H9 (cell line): ENCODE measurements at regions not wholly inside any gene's neighbourhood (a gene's known extent, or its start where the extent isn't known, plus 50 kb on each side); places are given as distances from the start of the nearest gene placed in this dataset.

Experiments
- DNase-seq: peaks from one replicate; pipeline ENCODE4 v3.0.0-alpha.2; 2017
- H2AFZ ChIP-seq: one replicate; pipeline ENCODE4 v1.6.1; 2013; ENCODE audit warnings: mild to moderate bottlenecking, low read length, control low read depth, moderate library complexity
- H2AK5ac ChIP-seq: 2 replicates; pipeline ENCODE4 v1.6.1; 2013; ENCODE audit warnings: low read length, control low read depth, mixed read lengths; ENCODE audit not compliant: insufficient read length
- H2BK120ac ChIP-seq: one replicate; pipeline ENCODE4 v1.6.1; 2013; ENCODE audit warnings: low read depth, mild to moderate bottlenecking, low read length, control low read depth, inconsistent platforms; ENCODE audit not compliant: poor library complexity, severe bottlenecking
- H2BK12ac ChIP-seq: 2 replicates; pipeline ENCODE4 v1.6.1; 2013; ENCODE audit warnings: low read length, control low read depth, mixed read lengths, low read depth; ENCODE audit not compliant: insufficient read length
- H2BK15ac ChIP-seq: 2 replicates; pipeline ENCODE4 v1.6.1; 2013; ENCODE audit warnings: low read depth, low read length, control low read depth
- H2BK20ac ChIP-seq: one replicate; pipeline ENCODE4 v1.6.1; 2013; ENCODE audit warnings: low read depth, mild to moderate bottlenecking, low read length, control low read depth, inconsistent platforms; ENCODE audit not compliant: poor library complexity, severe bottlenecking
- H2BK5ac ChIP-seq: 2 replicates; pipeline ENCODE4 v1.6.1; 2013; ENCODE audit warnings: low read length, control low read depth, mixed read lengths; ENCODE audit not compliant: insufficient read length
- H3K14ac ChIP-seq: 2 replicates; pipeline ENCODE4 v1.6.1; 2013; ENCODE audit warnings: low read length, control low read depth; ENCODE audit not compliant: insufficient read depth
- H3K18ac ChIP-seq: 2 replicates; pipeline ENCODE4 v1.6.1; 2013; ENCODE audit warnings: low read depth, mild to moderate bottlenecking, mixed read lengths, low read length, control low read depth; ENCODE audit not compliant: insufficient read length
- H3K23ac ChIP-seq: 2 replicates; pipeline ENCODE4 v1.6.1; 2013; ENCODE audit warnings: low read length, control low read depth, mixed read lengths, low read depth; ENCODE audit not compliant: insufficient read length
- H3K23me2 ChIP-seq: 2 replicates; pipeline ENCODE4 v1.6.1; 2013; ENCODE audit warnings: low read depth, mild to moderate bottlenecking, mixed read lengths, low read length, control low read depth; ENCODE audit not compliant: insufficient read length, poor library complexity, severe bottlenecking
- H3K27ac ChIP-seq: 2 replicates; pipeline ENCODE4 v1.5.1; 2013; ENCODE audit warnings: low read length, control low read depth, mixed read lengths, low read depth; ENCODE audit not compliant: insufficient read length
- H3K27me3 ChIP-seq: 2 replicates; pipeline ENCODE4 v1.6.1; 2013; ENCODE audit warnings: low read length, control low read depth, inconsistent platforms; ENCODE audit not compliant: insufficient read depth
- H3K4ac ChIP-seq: 2 replicates; pipeline ENCODE4 v1.6.1; 2013; ENCODE audit warnings: low read depth, mild to moderate bottlenecking, control low read depth, inconsistent platforms, low read length, moderate library complexity
- H3K4me1 ChIP-seq: 2 replicates; pipeline ENCODE4 v1.6.1; 2013; ENCODE audit warnings: low read length, control low read depth, inconsistent platforms; ENCODE audit not compliant: insufficient read depth
- H3K4me2 ChIP-seq: 2 replicates; pipeline ENCODE4 v1.6.1; 2013; ENCODE audit warnings: low read length, control low read depth, mixed read lengths; ENCODE audit not compliant: insufficient read length, insufficient read depth
- H3K56ac ChIP-seq: 2 replicates; pipeline ENCODE4 v1.6.1; 2013; ENCODE audit warnings: low read depth, mild to moderate bottlenecking, mixed read lengths, low read length, control low read depth; ENCODE audit not compliant: insufficient read length
- H3K79me1 ChIP-seq: 2 replicates; pipeline ENCODE4 v1.6.1; 2013; ENCODE audit warnings: low read depth, mild to moderate bottlenecking, moderate library complexity, low read length, control low read depth, inconsistent platforms; ENCODE audit not compliant: insufficient read depth, poor library complexity, severe bottlenecking
- H3K79me2 ChIP-seq: 2 replicates; pipeline ENCODE4 v1.6.1; 2013; ENCODE audit warnings: low read length, control low read depth, inconsistent platforms; ENCODE audit not compliant: insufficient read depth
- H3K9ac ChIP-seq: 2 replicates; pipeline ENCODE4 v1.6.1; 2013; ENCODE audit warnings: low read length, control low read depth, mixed read lengths; ENCODE audit not compliant: insufficient read length; ENCODE audit errors: extremely low read depth
- H3K9me3 ChIP-seq: one replicate; pipeline ENCODE4 v1.6.1; 2013; ENCODE audit warnings: low read depth, low read length, inconsistent platforms; ENCODE audit not compliant: control insufficient read depth
- H3T11ph ChIP-seq: one replicate; pipeline ENCODE4 v1.6.1; 2013; ENCODE audit warnings: mild to moderate bottlenecking, low read length, control low read depth, inconsistent platforms
- H4K20me1 ChIP-seq: one replicate; pipeline ENCODE4 v1.6.1; 2013; ENCODE audit not compliant: control insufficient read depth, insufficient read length, insufficient read depth
- H4K5ac ChIP-seq: 2 replicates; pipeline ENCODE4 v1.6.1; 2013; ENCODE audit warnings: low read depth, mild to moderate bottlenecking, mixed read lengths, low read length, control low read depth; ENCODE audit not compliant: insufficient read length
- H4K8ac ChIP-seq: replicated peaks from 2 replicates; pipeline ENCODE4 v1.6.1; 2013; ENCODE audit warnings: low read length, control low read depth, mixed read lengths, low read depth; ENCODE audit not compliant: insufficient read length
- H4K91ac ChIP-seq: 2 replicates; pipeline ENCODE4 v1.6.1; 2013; ENCODE audit warnings: low read depth, mild to moderate bottlenecking, moderate library complexity, mixed read lengths, low read length, control low read depth; ENCODE audit not compliant: insufficient read length
- H3K27ac Mint-ChIP-seq, 3 experiments: 2 replicates in 2 of 3; 3 replicates in 1 of 3; pipeline ENCODE4 v1.8.0; 2020 to 2021; ENCODE audit warnings: mixed read lengths in 3 of 3, mild to moderate bottlenecking in 1 of 3, moderate library complexity in 1 of 3
- H3K27me3 Mint-ChIP-seq: 2 replicates; pipeline ENCODE4 v1.8.0; 2021; ENCODE audit warnings: low read depth, mild to moderate bottlenecking, moderate library complexity, mixed read lengths
- H3K36me3 Mint-ChIP-seq, 3 experiments: 2 replicates in 2 of 3; 3 replicates in 1 of 3; pipeline ENCODE4 v1.8.0; 2020 to 2021; ENCODE audit warnings: low read depth in 3 of 3, mixed read lengths in 3 of 3; ENCODE audit not compliant: insufficient read depth in 1 of 3
- H3K4me1 Mint-ChIP-seq, 2 experiments: 2 replicates each; pipeline ENCODE4 v1.8.0; 2020; ENCODE audit warnings: mixed read lengths in 2 of 2
- H3K4me3 Mint-ChIP-seq, 2 experiments: 2 replicates in 1 of 2; 3 replicates in 1 of 2; pipeline ENCODE4 v1.8.0; 2020 to 2021; ENCODE audit warnings: mild to moderate bottlenecking in 2 of 2, mixed read lengths in 2 of 2, moderate library complexity in 1 of 2
- H3K9me3 Mint-ChIP-seq, 2 experiments: 2 replicates in 1 of 2; 3 replicates in 1 of 2; pipeline ENCODE4 v1.8.0; 2020; ENCODE audit warnings: mild to moderate bottlenecking in 2 of 2, mixed read lengths in 2 of 2, moderate library complexity in 1 of 2
- WGBS: extraction: QIAGEN DNeasy Blood & Tissue Kit; methylation state at CpG from one replicate; pipeline ENCODE4 v1.1.7; 2013; ENCODE audit warnings: missing lambda C conversion rate, low lambda C conversion rate, mixed read lengths; ENCODE audit not compliant: insufficient read length; ENCODE audit errors: extremely low coverage; 5-methylcytosine and 5-hydroxymethylcytosine counted together
- TF ChIP-seq, protein P1 (sequence below): fragments of 200-600 bp; sonication (generic); conservative IDR thresholded peaks from 3 replicates; pipeline ENCODE4 v1.8.0; 2021; ENCODE audit warnings: antibody characterized with exemption, mild to moderate bottlenecking

DNA sequence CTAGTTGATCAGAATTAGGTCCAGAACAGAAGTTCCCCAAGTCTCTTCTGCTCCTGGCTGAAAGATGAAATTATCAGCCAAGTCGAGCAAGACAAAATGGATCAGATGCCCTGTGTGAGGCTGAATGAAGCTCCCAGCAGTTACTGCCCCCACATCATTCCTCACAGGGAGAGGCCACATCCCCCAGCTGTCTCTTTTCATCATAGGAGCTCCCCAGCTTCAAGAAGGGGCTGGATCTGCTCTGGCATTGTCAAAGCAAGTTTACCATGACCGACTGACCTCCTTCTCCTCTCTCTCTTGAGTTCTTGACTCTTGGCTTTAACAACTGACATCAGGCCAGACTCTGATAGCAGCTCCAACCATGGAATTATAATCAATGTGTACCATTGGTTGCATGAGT lies 133.3 kb upstream of the RAD23B start:
- Mint-ChIP-seq H3K27me3 (no peaks in the 10 kb centered on the region), H3K36me3 (peaks cover 0 to 4% (median 0%) of the 10 kb centered on the region in 3 experiments; a peak in 2 of 7 replicates), H3K4me3 (no peak overlapping the region), H3K27ac (no peak overlapping the region), H3K4me1 (peaks cover 10% of the 10 kb centered on the region in 2 experiments), H3K9me3 (peaks cover 3% of the 10 kb centered on the region in 2 experiments; a peak in 3 of 5 replicates)
- Histone ChIP-seq H3K4ac (no peak overlapping the region), H4K20me1 (no peaks in the 10 kb centered on the region), H2BK5ac (no peak overlapping the region), H3K9me3 (no peaks in the 10 kb centered on the region), H3K4me1 (no peaks in the 10 kb centered on the region), H3K9ac (no peak overlapping the region), H3K56ac (no peak overlapping the region), H3K23ac (no peak overlapping the region), H3K27me3 (no peaks in the 10 kb centered on the region), H3K27ac (no peak overlapping the region), H2BK20ac (no peak overlapping the region), H2BK120ac (no peak overlapping the region), H3K79me2 (no peaks in the 10 kb centered on the region), H4K91ac (no peak overlapping the region), H3K79me1 (no peaks in the 10 kb centered on the region), H3K23me2 (no peaks in the 10 kb centered on the region), H4K8ac (no peak overlapping the region), H4K5ac (no peak overlapping the region), H2BK15ac (no peak overlapping the region), H3K4me2 (no peak overlapping the region), H3K14ac (no peak overlapping the region), H2AK5ac (no peak overlapping the region), H2BK12ac (no peak overlapping the region), H3K18ac (no peak overlapping the region), H2AFZ (no peak overlapping the region), H3T11ph (no peak overlapping the region)
- no peak for DNase-seq
- TF ChIP-seq, protein P1, sequence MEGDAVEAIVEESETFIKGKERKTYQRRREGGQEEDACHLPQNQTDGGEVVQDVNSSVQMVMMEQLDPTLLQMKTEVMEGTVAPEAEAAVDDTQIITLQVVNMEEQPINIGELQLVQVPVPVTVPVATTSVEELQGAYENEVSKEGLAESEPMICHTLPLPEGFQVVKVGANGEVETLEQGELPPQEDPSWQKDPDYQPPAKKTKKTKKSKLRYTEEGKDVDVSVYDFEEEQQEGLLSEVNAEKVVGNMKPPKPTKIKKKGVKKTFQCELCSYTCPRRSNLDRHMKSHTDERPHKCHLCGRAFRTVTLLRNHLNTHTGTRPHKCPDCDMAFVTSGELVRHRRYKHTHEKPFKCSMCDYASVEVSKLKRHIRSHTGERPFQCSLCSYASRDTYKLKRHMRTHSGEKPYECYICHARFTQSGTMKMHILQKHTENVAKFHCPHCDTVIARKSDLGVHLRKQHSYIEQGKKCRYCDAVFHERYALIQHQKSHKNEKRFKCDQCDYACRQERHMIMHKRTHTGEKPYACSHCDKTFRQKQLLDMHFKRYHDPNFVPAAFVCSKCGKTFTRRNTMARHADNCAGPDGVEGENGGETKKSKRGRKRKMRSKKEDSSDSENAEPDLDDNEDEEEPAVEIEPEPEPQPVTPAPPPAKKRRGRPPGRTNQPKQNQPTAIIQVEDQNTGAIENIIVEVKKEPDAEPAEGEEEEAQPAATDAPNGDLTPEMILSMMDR: no peak
- no CpG with 5 or more reads among the region's 2 CpGs for WGBS
